ENCODE measurements at regions not wholly inside any gene's neighbourhood (a gene's known extent, or its start where the extent isn't known, plus 50 kb on each side); places are given as distances from the start of the nearest gene placed in this dataset.

- no peak for TF ChIP-seq CTCF (IDR thresholded peaks at IDR 0.05; ENCODE audit: insufficient read depth, low read length, poor library complexity, severe bottlenecking)
- DNase-seq (ENCODE audit: low read depth): no peak
- no peaks in the 10 kb centered on the region for H3K36me3 ChIP-seq (ENCODE audit: control insufficient read depth, insufficient read depth, low read length)
- no peak overlapping the region for H3K4me3 ChIP-seq (ENCODE audit: low read depth, low read length)
- H3K27me3 ChIP-seq (ENCODE audit: control insufficient read depth, insufficient read depth, low read length): no peaks in the 10 kb centered on the region
These were observed 526.3 kb upstream of the DCC start for GRCh38 chr18:51813740-51814139.

GRCh38 chr18:51821610-51822009, 518.4 kb upstream of the DCC start:
- Histone ChIP-seq H3K36me3 (ENCODE audit: control insufficient read depth, insufficient read depth, low read length) (no peaks in the 10 kb centered on the region), H3K27me3 (ENCODE audit: control insufficient read depth, insufficient read depth, low read length) (no peaks in the 10 kb centered on the region), H3K4me3 (ENCODE audit: low read depth, low read length) (no peak overlapping the region)
- DNase-seq (ENCODE audit: low read depth): no peak
- no peak for TF ChIP-seq CTCF (IDR thresholded peaks at IDR 0.05; ENCODE audit: insufficient read depth, low read length, poor library complexity, severe bottlenecking)

- TF ChIP-seq CTCF (IDR thresholded peaks at IDR 0.05; ENCODE audit: insufficient read depth, low read length, poor library complexity, severe bottlenecking): no peak
- no peak for DNase-seq (ENCODE audit: low read depth)
- Histone ChIP-seq H3K27me3 (ENCODE audit: control insufficient read depth, insufficient read depth, low read length) (no peaks in the 10 kb centered on the region), H3K4me3 (ENCODE audit: low read depth, low read length) (no peak overlapping the region), H3K36me3 (ENCODE audit: control insufficient read depth, insufficient read depth, low read length) (no peaks in the 10 kb centered on the region)
These were observed 515.3 kb upstream of the DCC start for GRCh38 chr18:51824746-51825145.

GRCh38 chr18:51833850-51834249, 506.1 kb upstream of the DCC start:
- Histone ChIP-seq H3K27me3 (ENCODE audit: control insufficient read depth, insufficient read depth, low read length) (no peaks in the 10 kb centered on the region), H3K4me3 (ENCODE audit: low read depth, low read length) (no peak overlapping the region), H3K36me3 (ENCODE audit: control insufficient read depth, insufficient read depth, low read length) (no peaks in the 10 kb centered on the region)
- no peak for TF ChIP-seq CTCF (IDR thresholded peaks at IDR 0.05; ENCODE audit: insufficient read depth, low read length, poor library complexity, severe bottlenecking)
- DNase-seq (ENCODE audit: low read depth): no peak

- no peak for TF ChIP-seq CTCF (IDR thresholded peaks at IDR 0.05; ENCODE audit: insufficient read depth, low read length, poor library complexity, severe bottlenecking)
- no peak overlapping the region for H3K4me3 ChIP-seq (ENCODE audit: low read depth, low read length)
- DNase-seq (ENCODE audit: low read depth): no peak
- H3K27me3 ChIP-seq (ENCODE audit: control insufficient read depth, insufficient read depth, low read length): no peaks in the 10 kb centered on the region
- no peaks in the 10 kb centered on the region for H3K36me3 ChIP-seq (ENCODE audit: control insufficient read depth, insufficient read depth, low read length)
These were observed 491.3 kb upstream of the DCC start for GRCh38 chr18:51848702-51849101.

- Histone ChIP-seq H3K4me3 (ENCODE audit: low read depth, low read length) (no peak overlapping the region), H3K36me3 (ENCODE audit: control insufficient read depth, insufficient read depth, low read length) (no peaks in the 10 kb centered on the region), H3K27me3 (ENCODE audit: control insufficient read depth, insufficient read depth, low read length) (no peaks in the 10 kb centered on the region)
- peak; percentile 73 for DNase-seq (ENCODE audit: low read depth)
- TF ChIP-seq CTCF (IDR thresholded peaks at IDR 0.05; ENCODE audit: insufficient read depth, low read length, poor library complexity, severe bottlenecking): no peak
These were observed 487.3 kb upstream of the DCC start for GRCh38 chr18:51852681-51853080.

Data from kidney epithelial cell (primary cell).